Panc1 (cell line): ENCODE measurements at regions not wholly inside any gene's neighbourhood (a gene's known extent, or its start where the extent isn't known, plus 50 kb on each side); places are given as distances from the start of the nearest gene placed in this dataset.

Source experiments
- ATAC-seq: fragments of 200-7000 bp; cut with Tn5 transposase; 2 replicates; pipeline ENCODE4 v1.9.1; 2020; ENCODE audit warnings: mild to moderate bottlenecking, moderate library complexity
- BruUV-seq: library from RNA; stranded (reverse); fragments of 400-500 nt; replicated peaks from 2 replicates; lab custom pipeline; 2021; lab: Mats Ljungman, UMichigan
- CTCF ChIA-PET: fragments of 300-600 bp; sonication (Branson Sonifier 250); formaldehyde crosslinking; loops from one replicate; lab custom pipeline; 2022; ENCODE audit warnings: antibody characterized with exemption; lab: Charles Lee
- POLR2A ChIA-PET: fragments of 300-600 bp; sonication (Branson Sonifier 250); formaldehyde crosslinking; loops from one replicate; lab custom pipeline; 2022; ENCODE audit warnings: antibody characterized with exemption; lab: Charles Lee
- DNase-seq: peaks from one replicate; pipeline ENCODE4 v3.0.0-alpha.2; 2010; ENCODE audit warnings: low read depth, low spot score
- H3K27ac ChIP-seq: 2 replicates; pipeline ENCODE4 v1.5.1; 2011; ENCODE audit warnings: mild to moderate bottlenecking, low read length, inconsistent platforms
- H3K27me3 ChIP-seq: fragments of 200-500 bp; sonication (Bioruptor generic); 2 replicates; pipeline ENCODE4 v1.6.0; 2014; ENCODE audit warnings: low read length, inconsistent platforms; ENCODE audit not compliant: control insufficient read depth, insufficient read depth
- H3K36me3 ChIP-seq: fragments of 200-500 bp; sonication (Bioruptor generic); 2 replicates; pipeline ENCODE4 v1.5.1; 2014; ENCODE audit warnings: inconsistent platforms, mild to moderate bottlenecking, low read length, moderate library complexity; ENCODE audit not compliant: control insufficient read depth, insufficient read depth
- H3K4me1 ChIP-seq: 2 replicates; pipeline ENCODE4 v1.5.1; 2011; ENCODE audit warnings: inconsistent platforms, mild to moderate bottlenecking, low read length, moderate library complexity; ENCODE audit not compliant: control insufficient read depth, insufficient read depth
- H3K4me3 ChIP-seq, 2 experiments: 2 replicates each; pipeline ENCODE4 v1.5.1; 2011 to 2012; ENCODE audit warnings: low read depth in 2 of 2, low read length in 2 of 2, mild to moderate bottlenecking in 2 of 2, inconsistent platforms in 1 of 2, moderate library complexity in 1 of 2
- H3K9me3 ChIP-seq: fragments of 200-500 bp; sonication (Bioruptor generic); 2 replicates; pipeline ENCODE4 v1.5.1; 2014; ENCODE audit warnings: low read depth, mild to moderate bottlenecking, inconsistent platforms, low read length, moderate library complexity; ENCODE audit not compliant: control insufficient read depth, insufficient read depth
- POLR2AphosphoS5 ChIP-seq: IDR thresholded peaks from 2 replicates; pipeline ENCODE4 v1.6.1; 2012; ENCODE audit warnings: mild to moderate bottlenecking, low read depth, low read length, moderate library complexity
- SIN3A ChIP-seq: IDR thresholded peaks from 2 replicates; pipeline ENCODE4 v1.6.1; 2012; ENCODE audit warnings: low read depth, mild to moderate bottlenecking, low read length, moderate library complexity, borderline replicate concordance; ENCODE audit not compliant: insufficient read depth
- TCF7L2 ChIP-seq: IDR thresholded peaks from 2 replicates; pipeline ENCODE4 v1.6.1; 2011; ENCODE audit warnings: mild to moderate bottlenecking, low read depth, low read length, inconsistent platforms
- in situ Hi-C: cut with HindIII; loops from 2 replicates; pipeline ENCODE4 v1.10.0; 2016; ENCODE audit warnings: low sequenced_read_pairs, low pct_unique_long_range_greater_than_20kb
- intact Hi-C: fragments of 100-400 bp; cut with micrococcal nuclease; formaldehyde crosslinking; loops from one replicate; pipeline ENCODE4 v1.10.0; 2022; ENCODE audit not compliant: unreplicated experiment
- TF ChIP-seq, protein P1 (sequence below), 2 experiments: IDR thresholded peaks; 2 replicates each; pipeline ENCODE4 v1.6.1; 2011 to 2012; ENCODE audit warnings: low read depth in 2 of 2, control low read depth in 1 of 2, low read length in 1 of 2, mild to moderate bottlenecking in 1 of 2, moderate library complexity in 1 of 2; ENCODE audit not compliant: insufficient read depth in 1 of 2
- TF ChIP-seq, protein P2 (sequence below): fragments of 450-650 bp; IDR thresholded peaks from 2 replicates; pipeline ENCODE4 v1.5.1; 2017; ENCODE audit warnings: mild to moderate bottlenecking

DNA sequence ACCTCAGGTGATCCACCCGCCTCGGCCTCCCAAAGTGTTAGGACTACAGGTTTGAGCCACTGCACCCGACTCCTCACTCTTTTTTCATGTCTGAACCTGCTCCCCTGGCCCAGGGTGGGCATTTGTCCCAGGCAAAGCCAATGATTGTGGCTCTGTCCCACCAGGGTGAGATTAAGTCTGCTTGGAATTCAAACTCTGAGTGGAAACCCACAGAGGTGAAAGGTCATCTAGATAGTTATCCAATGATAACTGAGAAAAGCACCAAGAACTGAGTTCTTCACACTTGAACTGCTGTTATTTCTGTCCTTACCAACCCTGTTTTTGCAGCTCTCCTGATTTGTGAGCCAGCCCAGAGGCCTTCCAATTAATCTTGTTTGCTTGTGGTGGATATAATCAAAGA lies 62.4 kb upstream of the ACVR1 start:
- Histone ChIP-seq H3K27ac (no peak overlapping the region), H3K4me1 (no peaks in the 10 kb centered on the region), H3K27me3 (no peaks in the 10 kb centered on the region), H3K36me3 (no peaks in the 10 kb centered on the region), H3K9me3 (no peaks in the 10 kb centered on the region), H3K4me3 (no peak overlapping the region)
- POLR2A ChIA-PET = no interaction called here
- TF ChIP-seq, protein P1, sequence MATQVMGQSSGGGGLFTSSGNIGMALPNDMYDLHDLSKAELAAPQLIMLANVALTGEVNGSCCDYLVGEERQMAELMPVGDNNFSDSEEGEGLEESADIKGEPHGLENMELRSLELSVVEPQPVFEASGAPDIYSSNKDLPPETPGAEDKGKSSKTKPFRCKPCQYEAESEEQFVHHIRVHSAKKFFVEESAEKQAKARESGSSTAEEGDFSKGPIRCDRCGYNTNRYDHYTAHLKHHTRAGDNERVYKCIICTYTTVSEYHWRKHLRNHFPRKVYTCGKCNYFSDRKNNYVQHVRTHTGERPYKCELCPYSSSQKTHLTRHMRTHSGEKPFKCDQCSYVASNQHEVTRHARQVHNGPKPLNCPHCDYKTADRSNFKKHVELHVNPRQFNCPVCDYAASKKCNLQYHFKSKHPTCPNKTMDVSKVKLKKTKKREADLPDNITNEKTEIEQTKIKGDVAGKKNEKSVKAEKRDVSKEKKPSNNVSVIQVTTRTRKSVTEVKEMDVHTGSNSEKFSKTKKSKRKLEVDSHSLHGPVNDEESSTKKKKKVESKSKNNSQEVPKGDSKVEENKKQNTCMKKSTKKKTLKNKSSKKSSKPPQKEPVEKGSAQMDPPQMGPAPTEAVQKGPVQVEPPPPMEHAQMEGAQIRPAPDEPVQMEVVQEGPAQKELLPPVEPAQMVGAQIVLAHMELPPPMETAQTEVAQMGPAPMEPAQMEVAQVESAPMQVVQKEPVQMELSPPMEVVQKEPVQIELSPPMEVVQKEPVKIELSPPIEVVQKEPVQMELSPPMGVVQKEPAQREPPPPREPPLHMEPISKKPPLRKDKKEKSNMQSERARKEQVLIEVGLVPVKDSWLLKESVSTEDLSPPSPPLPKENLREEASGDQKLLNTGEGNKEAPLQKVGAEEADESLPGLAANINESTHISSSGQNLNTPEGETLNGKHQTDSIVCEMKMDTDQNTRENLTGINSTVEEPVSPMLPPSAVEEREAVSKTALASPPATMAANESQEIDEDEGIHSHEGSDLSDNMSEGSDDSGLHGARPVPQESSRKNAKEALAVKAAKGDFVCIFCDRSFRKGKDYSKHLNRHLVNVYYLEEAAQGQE (IDR thresholded peaks at IDR 0.05; ENCODE audit: insufficient read depth in 1 of 2, low read depth in 2 of 2, low read length in 1 of 2) = no peak
- no peak for TF ChIP-seq TCF7L2
- TF ChIP-seq, protein P2, sequence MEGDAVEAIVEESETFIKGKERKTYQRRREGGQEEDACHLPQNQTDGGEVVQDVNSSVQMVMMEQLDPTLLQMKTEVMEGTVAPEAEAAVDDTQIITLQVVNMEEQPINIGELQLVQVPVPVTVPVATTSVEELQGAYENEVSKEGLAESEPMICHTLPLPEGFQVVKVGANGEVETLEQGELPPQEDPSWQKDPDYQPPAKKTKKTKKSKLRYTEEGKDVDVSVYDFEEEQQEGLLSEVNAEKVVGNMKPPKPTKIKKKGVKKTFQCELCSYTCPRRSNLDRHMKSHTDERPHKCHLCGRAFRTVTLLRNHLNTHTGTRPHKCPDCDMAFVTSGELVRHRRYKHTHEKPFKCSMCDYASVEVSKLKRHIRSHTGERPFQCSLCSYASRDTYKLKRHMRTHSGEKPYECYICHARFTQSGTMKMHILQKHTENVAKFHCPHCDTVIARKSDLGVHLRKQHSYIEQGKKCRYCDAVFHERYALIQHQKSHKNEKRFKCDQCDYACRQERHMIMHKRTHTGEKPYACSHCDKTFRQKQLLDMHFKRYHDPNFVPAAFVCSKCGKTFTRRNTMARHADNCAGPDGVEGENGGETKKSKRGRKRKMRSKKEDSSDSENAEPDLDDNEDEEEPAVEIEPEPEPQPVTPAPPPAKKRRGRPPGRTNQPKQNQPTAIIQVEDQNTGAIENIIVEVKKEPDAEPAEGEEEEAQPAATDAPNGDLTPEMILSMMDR = no peak
- no peak for TF ChIP-seq SIN3A
- TF ChIP-seq POLR2AphosphoS5 = no peak
- CTCF ChIA-PET = no interaction called here
- ATAC-seq = no peak
- intact Hi-C loops = no loop called here
- in situ Hi-C loops = no loop called here
- BruUV-seq = no TSS peak
- DNase-seq = no peak

DNA sequence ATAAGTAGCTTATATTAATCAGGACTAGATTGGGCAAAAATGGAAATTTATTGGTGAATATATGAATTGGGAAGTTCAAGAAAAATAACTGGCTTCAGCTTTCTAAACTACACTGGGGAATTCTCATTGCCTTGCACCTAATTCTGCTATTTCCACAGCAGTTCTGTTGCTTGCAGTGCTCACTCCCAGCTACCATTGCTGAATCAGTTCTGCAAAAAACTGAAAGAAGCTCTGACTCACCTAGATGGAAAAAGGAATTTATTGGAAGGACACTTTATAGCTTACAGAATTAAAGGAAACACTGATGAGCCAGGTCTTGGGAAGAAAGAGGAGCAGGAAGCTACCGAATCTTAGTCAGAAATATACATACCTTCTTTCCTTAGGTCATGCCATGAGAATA lies 60.3 kb upstream of the ACVR1 start:
- H3K4me3 ChIP-seq = no peak overlapping the region
- H3K27ac ChIP-seq = no peak overlapping the region
- ATAC-seq (no peak), DNase-seq (no peak)
- ChIA-PET POLR2A (no interaction called here), CTCF (no interaction called here)
- H3K9me3 ChIP-seq = no peaks in the 10 kb centered on the region
- no TSS peak for BruUV-seq
- H3K27me3 ChIP-seq = no peaks in the 10 kb centered on the region; the same call in 1 of the 2 replicates
- H3K4me1 ChIP-seq = no peaks in the 10 kb centered on the region
- H3K36me3 ChIP-seq = no peaks in the 10 kb centered on the region
- in situ Hi-C loops (no loop called here), intact Hi-C loops (no loop called here)
- no peak for TF ChIP-seq POLR2AphosphoS5
- no peak for TF ChIP-seq TCF7L2
- TF ChIP-seq SIN3A = no peak
- TF ChIP-seq, protein P1 (IDR thresholded peaks at IDR 0.05; ENCODE audit: insufficient read depth in 1 of 2, low read depth in 2 of 2, low read length in 1 of 2) = no peak
- TF ChIP-seq, protein P2 = no peak
